ENCODE measurements at regions not wholly inside any gene's neighbourhood (a gene's known extent, or its start where the extent isn't known, plus 50 kb on each side); places are given as distances from the start of the nearest gene placed in this dataset.

GRCh38 chr14:66121859-66122258 lies 364.3 kb upstream of the CCDC196 start:
- DNase-seq = no peak

- DNase-seq = no peak
Measured at GRCh38 chr14:66129224-66129623, 356.9 kb upstream of the CCDC196 start.

GRCh38 chr14:66131111-66131510 lies 355.1 kb upstream of the CCDC196 start:
- no peak for DNase-seq

- no peak for DNase-seq
Measured at GRCh38 chr14:66133666-66134065, 352.5 kb upstream of the CCDC196 start.

GRCh38 chr14:66135831-66136230 lies 350.3 kb upstream of the CCDC196 start:
- no peak for DNase-seq

- DNase-seq = peak; percentile 18 to 55
Measured at GRCh38 chr14:66137081-66137480, 349.1 kb upstream of the CCDC196 start.

GRCh38 chr14:66139432-66139831 lies 346.7 kb upstream of the CCDC196 start:
- DNase-seq = no peak

GRCh38 chr14:66140213-66140918 lies 345.8 kb upstream of the CCDC196 start:
- DNase-seq = no peak

GRCh38 chr14:66140963-66141362 lies 345.2 kb upstream of the CCDC196 start:
- no peak for DNase-seq

- no peak for DNase-seq
Measured at GRCh38 chr14:66141733-66142132, 344.4 kb upstream of the CCDC196 start.

GRCh38 chr14:66143387-66144112 lies 342.6 kb upstream of the CCDC196 start:
- no peak for DNase-seq

- DNase-seq = no peak
Measured at GRCh38 chr14:66152302-66152701, 333.9 kb upstream of the CCDC196 start.

- no peak for DNase-seq
Measured at GRCh38 chr14:66152747-66153146, 333.4 kb upstream of the CCDC196 start.

- no peak for DNase-seq
Measured at GRCh38 chr14:66163023-66163422, 323.1 kb upstream of the CCDC196 start.

GRCh38 chr14:66165337-66165736 lies 320.8 kb upstream of the CCDC196 start:
- no peak for DNase-seq

GRCh38 chr14:66174453-66174891 lies 311.7 kb upstream of the CCDC196 start:
- DNase-seq = no peak

- no peak for DNase-seq
Measured at GRCh38 chr14:66177935-66178334, 308.2 kb upstream of the CCDC196 start.

- no peak for DNase-seq
Measured at GRCh38 chr14:66196670-66197069, 289.5 kb upstream of the CCDC196 start.

- no peak for DNase-seq
Measured at GRCh38 chr14:66197276-66197675, 288.9 kb upstream of the CCDC196 start.

- no peak for DNase-seq
Measured at GRCh38 chr14:66206554-66206953, 279.6 kb upstream of the CCDC196 start.

- no peak for DNase-seq
Measured at GRCh38 chr14:66216763-66217162, 269.4 kb upstream of the CCDC196 start.

- no peak for DNase-seq
Measured at GRCh38 chr14:66219886-66220285, 266.3 kb upstream of the CCDC196 start.

GRCh38 chr14:66224492-66225178 lies 261.5 kb upstream of the CCDC196 start:
- no peak for DNase-seq

- no peak for DNase-seq
Measured at GRCh38 chr14:66225337-66225736, 260.8 kb upstream of the CCDC196 start.
